Smooth muscle cell (in vitro differentiated cells): ENCODE measurements at regions not wholly inside any gene's neighbourhood (a gene's known extent, or its start where the extent isn't known, plus 50 kb on each side); places are given as distances from the start of the nearest gene placed in this dataset.

ENCODE experiments used
- DNase-seq: peaks from one replicate; lab custom pipeline; 2025; ENCODE audit not compliant: unreplicated experiment; lab: John Stamatoyannopoulos, UW
- H2AFZ ChIP-seq: fragments of 200-600 bp; sonication (generic); 2 replicates; pipeline ENCODE4 v1.6.0; 2016; ENCODE audit warnings: antibody characterized with exemption, low read depth, mild to moderate bottlenecking
- H3F3A ChIP-seq: fragments of 200-600 bp; sonication (generic); 2 replicates; pipeline ENCODE4 v1.6.0; 2017; ENCODE audit warnings: antibody characterized with exemption, low read depth
- H3K27ac ChIP-seq: fragments of 200-600 bp; sonication (generic); 2 replicates; pipeline ENCODE4 v1.5.1; 2016; ENCODE audit warnings: low read depth, mild to moderate bottlenecking
- H3K27me3 ChIP-seq: fragments of 200-600 bp; sonication (generic); 2 replicates; pipeline ENCODE4 v1.6.1; 2016; ENCODE audit warnings: low read depth, mild to moderate bottlenecking
- H3K36me3 ChIP-seq: fragments of 200-600 bp; sonication (generic); 2 replicates; pipeline ENCODE4 v1.5.1; 2016; ENCODE audit warnings: low read depth
- H3K4me1 ChIP-seq: fragments of 200-600 bp; sonication (generic); 2 replicates; pipeline ENCODE4 v1.5.1; 2016; ENCODE audit warnings: low read depth
- H3K4me2 ChIP-seq: fragments of 200-600 bp; sonication (generic); 2 replicates; pipeline ENCODE4 v1.6.0; 2016; ENCODE audit warnings: mild to moderate bottlenecking
- H3K4me3 ChIP-seq: fragments of 200-600 bp; sonication (generic); 2 replicates; pipeline ENCODE4 v1.5.1; 2016; ENCODE audit warnings: mild to moderate bottlenecking
- H3K79me2 ChIP-seq: fragments of 200-600 bp; sonication (generic); 2 replicates; pipeline ENCODE4 v1.6.0; 2016; ENCODE audit warnings: low read depth, mild to moderate bottlenecking
- H3K9ac ChIP-seq: fragments of 200-600 bp; sonication (generic); 2 replicates; pipeline ENCODE4 v1.6.0; 2016; ENCODE audit warnings: low read depth
- H3K9me3 ChIP-seq: fragments of 200-600 bp; sonication (generic); replicated peaks from 2 replicates; pipeline ENCODE4 v1.5.1; 2016; ENCODE audit warnings: low read depth
- H4K20me1 ChIP-seq: fragments of 200-600 bp; sonication (generic); 2 replicates; pipeline ENCODE4 v1.6.0; 2016; ENCODE audit warnings: low read depth
- WGBS: methylation state at CpG from one replicate; pipeline ENCODE4 v1.1.7; 2016; ENCODE audit warnings: low lambda C conversion rate; 5-methylcytosine and 5-hydroxymethylcytosine counted together
- TF ChIP-seq, protein P1 (sequence below): fragments of 200-600 bp; sonication (generic); IDR thresholded peaks from 2 replicates; pipeline ENCODE4 v1.5.1; 2017; ENCODE audit warnings: borderline replicate concordance, mild to moderate bottlenecking, antibody characterized with exemption; ENCODE audit not compliant: insufficient read depth, poor library complexity, severe bottlenecking

DNA sequence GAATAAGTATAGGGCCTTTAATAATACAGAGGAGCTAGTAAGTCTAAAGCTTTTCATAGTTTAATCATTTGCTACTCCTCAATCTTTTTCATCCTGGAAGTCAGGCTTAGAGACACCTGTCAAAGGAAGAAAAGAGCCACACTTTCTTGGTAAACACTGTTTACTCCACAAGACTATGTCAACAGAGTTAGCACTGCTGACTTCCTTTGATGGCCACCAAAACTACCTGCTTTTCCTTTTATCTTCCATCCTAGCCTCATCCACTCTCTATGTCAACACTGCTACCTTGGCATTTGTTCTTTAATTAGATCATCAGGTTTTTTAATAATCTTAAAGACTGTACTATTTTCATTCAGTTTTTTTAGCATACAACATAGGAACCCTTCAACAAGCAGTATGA is 106.2 kb downstream of the ELAPOR2 start:
- H4K20me1 ChIP-seq: peaks cover 93% of the 10 kb centered on the region
- no peak overlapping the region for H2AFZ ChIP-seq
- no peaks in the 10 kb centered on the region for H3K36me3 ChIP-seq
- H3K4me2 ChIP-seq: no peak overlapping the region
- H3K27ac ChIP-seq: no peak overlapping the region
- DNase-seq: no peak
- H3K9ac ChIP-seq: no peak overlapping the region
- TF ChIP-seq, protein P1, sequence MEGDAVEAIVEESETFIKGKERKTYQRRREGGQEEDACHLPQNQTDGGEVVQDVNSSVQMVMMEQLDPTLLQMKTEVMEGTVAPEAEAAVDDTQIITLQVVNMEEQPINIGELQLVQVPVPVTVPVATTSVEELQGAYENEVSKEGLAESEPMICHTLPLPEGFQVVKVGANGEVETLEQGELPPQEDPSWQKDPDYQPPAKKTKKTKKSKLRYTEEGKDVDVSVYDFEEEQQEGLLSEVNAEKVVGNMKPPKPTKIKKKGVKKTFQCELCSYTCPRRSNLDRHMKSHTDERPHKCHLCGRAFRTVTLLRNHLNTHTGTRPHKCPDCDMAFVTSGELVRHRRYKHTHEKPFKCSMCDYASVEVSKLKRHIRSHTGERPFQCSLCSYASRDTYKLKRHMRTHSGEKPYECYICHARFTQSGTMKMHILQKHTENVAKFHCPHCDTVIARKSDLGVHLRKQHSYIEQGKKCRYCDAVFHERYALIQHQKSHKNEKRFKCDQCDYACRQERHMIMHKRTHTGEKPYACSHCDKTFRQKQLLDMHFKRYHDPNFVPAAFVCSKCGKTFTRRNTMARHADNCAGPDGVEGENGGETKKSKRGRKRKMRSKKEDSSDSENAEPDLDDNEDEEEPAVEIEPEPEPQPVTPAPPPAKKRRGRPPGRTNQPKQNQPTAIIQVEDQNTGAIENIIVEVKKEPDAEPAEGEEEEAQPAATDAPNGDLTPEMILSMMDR: no peak
- no peaks in the 10 kb centered on the region for H3K27me3 ChIP-seq
- peaks cover 49% of the 10 kb centered on the region for H3K79me2 ChIP-seq
- no peaks in the 10 kb centered on the region for H3F3A ChIP-seq
- H3K4me1 ChIP-seq: peaks cover 4% of the 10 kb centered on the region
- no peaks in the 10 kb centered on the region for H3K9me3 ChIP-seq
- no peak overlapping the region for H3K4me3 ChIP-seq

DNA sequence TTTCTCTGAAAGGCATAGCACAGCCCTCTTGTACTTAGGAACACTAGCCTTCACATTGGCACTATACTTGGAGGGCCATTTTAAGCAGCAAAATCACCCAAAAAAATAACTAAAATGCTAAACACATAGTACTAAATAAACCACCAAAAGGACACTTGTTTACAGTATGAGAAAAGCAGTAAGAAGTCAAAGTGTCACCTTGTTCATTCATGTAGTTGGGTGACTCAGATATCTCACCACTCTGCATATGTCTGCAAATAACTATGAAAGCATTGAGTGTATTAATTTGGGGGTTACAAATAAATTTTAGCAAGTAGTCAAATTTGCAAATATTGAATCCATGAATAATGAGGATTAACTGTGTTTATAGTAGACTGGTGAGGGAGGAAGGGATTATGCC is 107.6 kb downstream of the ELAPOR2 start:
- Histone ChIP-seq H3K4me1 (peaks cover 4% of the 10 kb centered on the region), H3K9me3 (no peaks in the 10 kb centered on the region), H3K4me3 (no peak overlapping the region), H3K27ac (no peak overlapping the region), H3K79me2 (peaks cover 49% of the 10 kb centered on the region), H3K4me2 (no peak overlapping the region), H3K36me3 (no peaks in the 10 kb centered on the region), H4K20me1 (peaks cover 96% of the 10 kb centered on the region), H3F3A (no peaks in the 10 kb centered on the region), H3K9ac (no peak overlapping the region), H2AFZ (no peak overlapping the region), H3K27me3 (no peaks in the 10 kb centered on the region)
- no peak for DNase-seq
- TF ChIP-seq, protein P1: no peak

DNA sequence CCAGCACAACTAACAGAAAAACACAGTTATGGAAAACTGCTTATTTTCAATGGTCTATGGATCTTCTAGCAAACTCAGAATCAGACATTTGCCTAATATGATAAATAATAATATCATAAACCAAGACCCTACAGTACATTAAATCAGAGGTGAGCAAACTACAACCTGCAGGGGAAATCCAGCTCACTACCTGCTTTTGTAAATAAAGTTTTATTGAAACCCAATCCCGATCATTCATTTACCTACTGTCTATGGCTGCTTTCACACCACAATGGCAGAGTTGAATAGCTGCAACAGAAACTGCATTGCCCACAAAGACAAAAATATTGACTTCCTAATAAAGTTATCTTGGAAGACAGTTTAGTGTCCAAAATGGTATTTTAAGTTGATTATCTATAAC is 108.5 kb downstream of the ELAPOR2 start:
- H3K9ac ChIP-seq: no peak overlapping the region
- TF ChIP-seq, protein P1: no peak
- H3K9me3 ChIP-seq: no peaks in the 10 kb centered on the region

DNA sequence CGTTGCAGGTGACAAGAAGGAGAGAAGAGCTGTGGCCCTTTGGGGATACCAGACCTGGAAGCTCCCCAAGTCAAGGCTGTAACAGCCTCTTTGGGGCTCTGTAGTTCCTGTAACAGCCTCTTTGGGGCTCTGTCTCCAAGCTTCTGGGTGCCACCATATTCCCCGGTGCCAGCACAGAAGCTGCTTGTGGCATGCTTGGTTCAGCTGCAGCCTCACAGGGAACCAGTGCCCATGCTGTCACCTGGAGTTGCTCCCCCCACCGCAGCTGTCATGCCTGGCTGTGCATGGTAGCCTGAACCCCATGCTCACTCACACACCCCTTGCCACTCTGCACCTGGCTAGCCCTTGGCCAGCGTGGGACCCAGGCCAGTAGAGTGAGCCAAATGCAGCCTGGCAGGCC is 109.1 kb downstream of the ELAPOR2 start:
- Histone ChIP-seq H3K36me3 (no peaks in the 10 kb centered on the region), H3K79me2 (peaks cover 36% of the 10 kb centered on the region), H3F3A (no peaks in the 10 kb centered on the region), H3K4me1 (peaks cover 4% of the 10 kb centered on the region), H3K27me3 (no peaks in the 10 kb centered on the region), H3K9me3 (no peaks in the 10 kb centered on the region), H3K4me3 (no peak overlapping the region), H2AFZ (no peak overlapping the region), H3K9ac (no peak overlapping the region), H3K4me2 (no peak overlapping the region), H3K27ac (no peak overlapping the region), H4K20me1 (peaks cover 96% of the 10 kb centered on the region)
- WGBS: 96% methylated on average over 4 of the region's 4 CpGs
- TF ChIP-seq, protein P1: no peak
- DNase-seq: no peak

More for the DNA sequence above, 108.5 kb downstream of the ELAPOR2 start:
- peaks cover 4% of the 10 kb centered on the region for H3K4me1 ChIP-seq
- no peaks in the 10 kb centered on the region for H3F3A ChIP-seq
- WGBS: 96% methylated on average over 1 of the region's 1 CpG
- H3K36me3 ChIP-seq: no peaks in the 10 kb centered on the region
- H3K79me2 ChIP-seq: peaks cover 42% of the 10 kb centered on the region
- no peak overlapping the region for H3K4me3 ChIP-seq
- no peak overlapping the region for H3K4me2 ChIP-seq
- DNase-seq: no peak
- peaks cover 96% of the 10 kb centered on the region for H4K20me1 ChIP-seq
- no peak overlapping the region for H3K27ac ChIP-seq
- H2AFZ ChIP-seq: no peak overlapping the region
- H3K27me3 ChIP-seq: no peaks in the 10 kb centered on the region
